ENCODE measurements at regions not wholly inside any gene's neighbourhood (a gene's known extent, or its start where the extent isn't known, plus 50 kb on each side); places are given as distances from the start of the nearest gene placed in this dataset.
A peak's percentile ranks its signal among the peaks of the same experiment; 100 is the strongest.

DNA sequence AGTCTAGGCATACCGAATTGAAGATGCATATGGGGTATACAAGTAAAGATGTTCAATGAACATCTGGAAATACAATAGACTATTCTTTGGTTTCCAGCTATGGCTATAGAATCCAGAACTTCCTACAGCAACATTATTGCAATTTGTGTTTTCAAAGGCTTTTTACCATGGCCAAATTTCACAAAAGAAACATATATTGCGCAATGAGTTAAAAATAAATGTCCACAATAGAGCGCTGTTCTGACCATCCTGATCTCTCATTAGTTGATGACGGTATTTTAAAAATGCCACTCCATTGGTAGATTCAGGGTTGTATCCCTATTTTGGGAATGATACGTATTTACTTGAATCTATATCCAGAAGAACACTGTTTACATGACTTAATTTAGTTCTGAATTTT is 139.2 kb downstream of the LINC00632 start:
- DNase-seq = no peak

DNA sequence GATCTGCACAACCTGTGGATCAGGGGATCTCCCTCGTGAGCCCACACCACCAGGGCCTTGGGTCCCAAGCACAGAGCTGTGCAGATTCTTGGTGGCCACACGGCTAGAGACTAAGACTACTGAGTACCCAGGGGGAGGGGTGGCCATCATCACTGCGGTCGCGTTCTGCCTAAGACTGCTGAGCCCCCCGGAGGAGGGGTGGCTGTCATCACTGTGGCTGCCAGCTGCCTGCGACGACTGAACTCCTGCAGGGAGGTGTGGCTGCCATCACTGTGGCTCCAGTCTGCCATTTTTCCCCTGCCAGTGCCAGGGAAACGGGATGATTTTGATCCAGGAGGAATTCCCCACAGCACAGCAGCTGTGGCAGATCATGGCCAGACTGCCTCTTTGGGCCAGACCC is 141.7 kb upstream of the SPANXB1 start:
- DNase-seq = no peak

DNA sequence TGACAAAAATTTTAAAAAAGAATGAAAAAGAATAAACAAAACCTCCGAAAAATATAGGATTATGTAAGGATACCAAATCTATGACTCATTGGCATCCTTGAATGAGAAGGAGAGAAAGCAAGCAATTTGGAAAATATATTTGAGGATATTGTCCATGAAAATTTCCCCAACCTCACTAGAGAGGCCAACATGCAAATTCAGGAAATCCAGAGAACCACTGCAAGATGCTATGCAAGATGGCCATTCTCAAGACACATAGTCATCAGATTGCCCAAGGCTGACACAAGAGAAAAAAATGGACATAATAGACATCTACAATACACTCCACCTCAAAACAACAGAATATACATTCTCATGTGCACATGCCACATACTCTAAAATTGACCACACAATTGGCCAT is 135.9 kb upstream of the SPANXB1 start:
- DNase-seq = no peak

DNA sequence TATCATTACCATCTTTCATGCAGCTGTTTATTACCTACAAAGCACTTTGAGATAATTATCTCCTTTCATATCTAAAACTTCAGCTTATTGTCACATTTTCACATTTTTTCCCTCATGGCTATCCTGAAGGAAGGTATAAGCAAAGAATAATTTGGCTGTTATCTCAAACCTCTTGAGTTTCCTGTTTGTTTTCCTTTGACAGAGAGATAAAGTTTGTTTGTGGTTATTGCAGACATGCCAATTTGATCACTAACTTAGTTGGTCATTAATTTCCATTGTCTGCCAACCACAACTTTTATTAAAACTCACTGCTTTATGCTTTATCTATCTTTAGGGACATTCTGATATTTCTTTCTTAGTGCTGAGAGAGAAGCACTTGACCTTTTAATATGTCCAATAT is 89.8 kb upstream of the SPANXB1 start:
- no peak for DNase-seq

DNA sequence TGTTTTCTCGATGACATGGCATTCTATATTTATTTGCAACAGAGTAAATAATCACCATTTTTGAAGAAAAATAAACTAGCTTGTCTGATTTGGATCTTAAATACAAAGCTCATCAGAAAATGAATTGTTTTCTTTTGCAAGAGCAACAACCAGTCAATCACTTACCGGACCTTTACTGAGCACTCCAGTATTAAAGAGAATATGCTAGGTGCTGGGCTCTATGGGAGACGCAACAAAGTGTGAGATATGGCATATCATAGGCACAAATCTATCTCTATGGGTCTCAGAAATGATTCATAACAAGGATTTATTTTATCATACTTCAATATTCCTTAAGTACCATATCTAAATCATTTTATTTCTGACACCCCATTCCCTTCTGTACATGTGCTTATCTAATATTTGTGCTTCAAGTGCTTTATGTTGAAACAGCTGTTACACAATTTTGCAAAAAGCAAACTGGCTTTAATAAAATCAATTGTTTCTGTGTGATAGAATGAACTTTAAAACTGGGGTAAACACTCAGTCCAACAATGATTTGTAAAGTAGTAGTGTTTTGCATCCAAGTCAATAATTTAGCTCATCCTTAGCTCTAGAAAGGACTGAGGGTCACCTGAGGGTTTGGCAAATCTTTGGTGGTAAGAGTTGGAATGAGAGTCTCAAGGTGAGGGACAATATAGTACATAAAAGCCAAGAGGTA is 88.4 kb upstream of the SPANXB1 start:
- DNase-seq = no peak

DNA sequence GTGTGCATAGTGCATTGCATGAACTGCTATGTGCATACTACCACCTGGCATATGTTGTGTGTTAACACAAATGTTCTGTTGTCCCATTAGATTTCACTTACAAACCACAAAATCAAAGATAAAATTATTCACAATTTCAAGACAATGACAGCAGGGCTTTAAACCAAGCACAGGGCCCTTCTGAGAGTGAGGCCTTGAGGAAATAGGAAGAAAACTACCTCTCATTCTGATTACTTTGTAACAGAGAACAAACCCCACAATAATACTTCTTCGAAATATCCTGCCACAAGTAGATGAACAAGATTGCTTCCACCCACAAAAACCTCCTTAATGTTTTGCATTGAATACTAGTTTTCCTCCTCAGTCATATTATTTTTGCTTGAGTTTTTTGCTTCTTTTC is 85.5 kb upstream of the SPANXB1 start:
- no peak for DNase-seq

DNA sequence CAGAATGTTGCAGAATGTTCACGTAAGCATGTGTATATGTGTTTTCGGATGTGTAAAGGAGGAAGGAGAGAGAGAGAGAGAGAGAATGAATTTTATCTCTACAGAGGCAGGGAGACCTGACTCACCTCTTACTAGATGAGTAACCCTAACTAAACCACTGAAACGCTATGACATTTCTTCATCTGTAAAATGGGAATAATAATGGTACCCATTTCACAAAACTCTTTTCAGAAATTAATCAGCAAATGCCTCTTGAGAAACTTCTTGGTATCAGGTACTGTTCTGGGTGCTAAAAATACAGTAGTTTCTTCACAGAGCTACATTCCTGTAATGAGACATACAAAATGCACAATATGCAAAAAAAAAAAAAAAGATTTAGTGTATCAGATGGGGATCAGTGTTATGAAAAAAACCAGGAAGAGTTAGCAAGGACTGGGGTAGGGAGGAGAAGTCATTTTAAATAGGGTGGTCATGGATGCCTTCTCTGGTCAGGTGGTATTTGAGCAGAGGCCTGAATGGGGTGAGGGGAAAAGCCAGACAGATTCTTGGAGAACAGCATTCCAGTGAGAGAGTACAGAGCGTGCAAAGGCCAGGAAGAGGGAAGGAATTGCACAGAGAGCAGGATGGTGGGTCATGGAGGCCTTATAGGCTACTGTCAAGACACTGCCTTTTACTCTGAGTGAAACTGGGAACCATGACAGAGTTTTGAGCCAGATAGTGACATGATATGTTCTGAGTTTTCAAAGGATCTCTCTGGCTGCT is 84.9 kb upstream of the SPANXB1 start:
- DNase-seq = no peak

DNA sequence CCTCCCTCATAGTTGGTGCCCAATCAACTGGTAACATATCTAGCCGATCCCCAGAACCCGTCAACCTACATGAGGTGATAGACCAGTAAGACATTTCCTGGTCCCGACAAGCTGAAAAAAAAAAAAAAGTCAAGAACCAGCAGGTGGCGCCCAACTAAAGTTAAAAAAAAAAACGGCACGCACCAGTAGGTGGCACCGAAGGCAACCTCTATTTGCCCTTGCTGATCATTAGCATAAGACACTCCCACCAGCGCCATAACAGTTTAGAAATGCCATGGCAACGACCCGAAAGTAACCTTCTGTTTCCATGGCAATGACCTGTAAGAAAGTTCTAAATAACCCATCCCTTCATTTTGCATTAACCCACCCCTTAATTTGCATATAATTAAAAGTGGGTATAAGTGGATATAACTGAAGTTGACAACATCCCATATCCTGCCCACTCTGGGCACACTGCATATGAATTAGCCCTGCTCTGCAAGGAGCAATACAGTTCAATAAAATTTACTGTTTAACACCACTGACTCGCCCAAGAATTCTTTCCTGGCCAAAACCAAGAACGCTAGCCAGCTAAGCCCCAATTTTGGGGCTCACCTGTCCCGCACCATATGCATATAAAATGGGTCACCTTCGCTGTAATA is 83.9 kb upstream of the SPANXB1 start:
- DNase-seq = peak; percentile 57

DNA sequence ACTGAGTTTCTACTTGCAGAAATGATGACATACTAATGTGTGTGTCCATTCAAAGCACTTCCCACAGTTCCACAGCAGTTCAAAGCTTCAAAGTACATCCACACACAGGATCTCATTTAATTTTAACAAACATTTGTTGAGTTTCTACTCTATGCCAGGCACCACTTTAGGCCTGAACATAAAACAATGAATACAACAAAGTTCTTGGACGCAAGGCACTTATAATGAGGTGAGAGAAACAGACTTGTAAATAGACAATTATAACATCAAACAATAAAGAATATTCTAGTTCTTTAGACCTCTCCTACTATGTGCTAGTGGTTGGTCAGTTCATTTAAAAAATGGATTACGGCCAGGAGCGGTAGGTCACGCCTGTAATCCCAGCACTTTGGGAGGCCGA is 82.0 kb upstream of the SPANXB1 start:
- DNase-seq = no peak

DNA sequence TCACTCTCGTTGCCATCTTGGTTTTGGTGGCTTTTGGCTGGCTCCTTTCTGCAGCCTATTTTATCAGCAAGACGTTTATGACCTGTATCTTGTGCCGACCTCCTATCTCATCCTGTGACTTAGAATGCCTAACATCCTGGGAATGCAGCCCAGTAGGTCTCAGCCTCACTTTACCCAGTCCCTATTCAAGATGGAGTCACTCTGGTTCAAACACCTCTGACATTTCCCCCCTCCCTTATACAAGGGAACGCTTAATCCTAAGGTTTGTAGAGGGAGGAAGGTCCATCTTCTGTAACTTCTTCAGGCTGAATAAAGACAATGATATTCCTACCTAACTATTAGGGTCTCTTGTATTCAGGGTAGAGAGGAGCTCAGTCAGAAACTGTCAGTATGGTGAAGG is 79.3 kb upstream of the SPANXB1 start:
- DNase-seq = no peak

DNA sequence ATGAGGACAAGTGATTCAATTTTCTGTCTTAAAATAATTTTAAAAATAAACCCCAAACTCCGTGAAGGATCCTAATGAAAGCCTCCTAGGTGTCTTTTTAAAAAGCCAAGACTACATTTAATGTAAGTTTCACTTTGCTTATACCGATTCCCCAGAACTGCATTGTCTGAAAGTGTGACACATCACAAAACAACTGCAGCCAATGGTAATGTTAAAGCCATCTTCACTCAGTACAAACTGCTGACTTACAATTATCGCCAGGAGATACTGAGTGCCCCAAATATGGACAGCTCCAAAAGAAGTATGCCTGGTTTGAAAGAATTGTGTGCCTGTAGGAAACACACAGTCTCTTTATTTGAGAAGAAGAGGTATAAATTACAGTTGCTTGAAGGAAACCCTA is 73.7 kb upstream of the SPANXB1 start:
- DNase-seq = no peak

DNA sequence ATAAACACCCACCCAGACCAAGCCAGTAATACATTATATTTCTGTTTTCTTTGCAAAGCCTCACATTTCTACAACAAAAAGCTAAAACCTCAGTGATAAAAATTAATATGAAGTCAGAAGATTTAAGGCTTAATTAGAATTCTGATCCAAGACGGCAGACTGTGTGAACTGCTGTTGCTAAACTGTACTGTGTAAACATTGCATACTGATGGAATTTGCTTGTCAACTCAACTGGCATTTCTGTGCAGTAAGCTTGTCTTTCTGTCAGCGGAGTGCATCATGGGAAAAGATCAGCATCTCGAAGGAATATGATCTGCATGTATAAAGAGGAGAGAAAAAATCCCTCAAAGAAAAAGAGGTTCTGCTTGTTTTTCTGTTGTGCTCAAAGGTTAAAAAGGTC is 69.4 kb upstream of the SPANXB1 start:
- DNase-seq = no peak

DNA sequence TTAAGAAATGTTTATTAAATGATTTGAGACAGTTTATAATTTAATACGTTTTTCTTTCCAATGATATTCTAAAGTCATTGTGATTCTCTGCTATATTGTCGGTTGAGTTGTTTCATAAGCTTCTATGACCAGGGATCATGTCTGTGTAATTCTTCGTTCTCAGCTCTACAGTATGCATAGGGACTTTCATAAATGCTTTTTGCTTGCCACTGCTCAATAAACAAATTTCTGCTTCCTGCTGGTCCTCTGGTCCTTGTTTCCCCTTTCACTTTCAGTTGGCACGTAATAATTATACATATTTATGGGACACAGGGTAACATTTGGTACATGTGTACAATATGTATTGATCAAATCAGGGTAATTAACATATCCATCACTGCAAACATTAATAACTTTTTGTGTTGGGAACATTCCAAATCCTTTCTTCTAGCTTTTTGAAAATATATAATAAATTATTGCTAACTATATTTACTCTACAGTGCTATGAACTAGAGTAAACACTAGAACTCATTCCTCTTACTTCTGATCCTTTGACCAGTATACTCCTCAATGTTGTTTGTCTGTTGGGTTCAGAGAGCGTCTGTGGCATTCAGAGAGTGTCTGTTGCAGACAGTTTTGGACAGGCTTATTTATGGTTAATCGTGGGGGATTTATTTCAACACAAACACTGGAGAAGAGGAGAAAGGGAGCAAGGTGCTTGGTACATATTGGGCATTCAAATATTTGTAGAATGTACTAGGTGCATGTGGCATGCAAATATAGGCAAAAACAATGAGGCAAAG is 68.3 kb upstream of the SPANXB1 start:
- no peak for DNase-seq

DNA sequence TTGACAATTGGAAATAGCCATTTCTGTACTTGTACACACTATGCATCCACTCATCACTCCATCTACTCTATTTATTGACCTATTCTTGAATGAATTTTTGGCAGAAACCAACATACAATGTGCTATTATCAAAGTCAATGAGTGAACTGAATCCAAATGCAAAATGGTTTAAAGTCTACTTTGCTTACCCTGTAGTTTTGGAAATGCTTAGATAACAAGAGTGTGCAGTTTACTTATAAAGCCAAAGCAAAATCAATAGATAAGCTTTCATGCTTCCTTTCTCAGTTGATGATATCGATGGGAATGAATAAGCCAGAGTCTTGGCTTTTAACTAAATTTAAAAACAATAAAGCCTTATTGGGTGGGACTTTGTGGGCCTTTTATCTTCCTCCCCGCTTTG is 58.9 kb upstream of the SPANXB1 start:
- DNase-seq = no peak

DNA sequence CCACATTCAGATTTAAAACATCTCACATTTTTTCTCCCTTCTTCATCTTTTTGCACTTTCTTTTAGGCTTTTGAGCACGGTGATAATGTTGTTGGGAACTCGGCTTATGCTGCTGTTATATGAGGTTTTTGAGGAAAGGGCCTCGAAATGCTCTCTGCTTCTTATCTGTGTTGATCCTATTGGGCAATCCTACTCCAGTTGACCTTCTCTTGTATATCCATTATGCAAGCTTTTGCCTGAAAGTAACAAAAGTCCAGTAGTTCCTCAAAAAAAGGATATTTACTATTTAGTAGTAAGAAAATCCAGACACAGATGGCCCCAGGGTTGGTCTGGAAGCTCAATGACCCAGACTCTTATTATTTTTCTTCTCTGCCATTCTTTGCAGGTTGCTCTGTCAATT is 57.7 kb upstream of the SPANXB1 start:
- no peak for DNase-seq

DNA sequence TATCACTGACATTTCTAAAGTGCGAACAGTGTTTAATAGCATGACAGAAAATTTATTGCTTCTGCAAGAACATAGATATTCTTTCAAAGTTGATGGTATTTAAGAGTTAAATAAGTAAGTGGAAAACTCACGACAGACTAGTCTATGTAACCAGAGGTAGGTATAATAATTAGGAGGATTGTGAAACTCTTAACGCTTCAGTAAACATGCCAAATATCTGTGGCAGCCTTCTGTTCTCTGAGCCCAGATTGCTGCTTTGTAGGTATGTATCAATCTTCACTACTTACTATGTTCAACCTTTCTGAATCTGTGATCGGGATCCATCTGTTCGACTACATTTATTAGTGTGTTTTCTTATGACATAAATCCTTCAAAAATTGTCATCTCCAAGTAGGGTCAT is 53.6 kb upstream of the SPANXB1 start:
- no peak for DNase-seq

DNA sequence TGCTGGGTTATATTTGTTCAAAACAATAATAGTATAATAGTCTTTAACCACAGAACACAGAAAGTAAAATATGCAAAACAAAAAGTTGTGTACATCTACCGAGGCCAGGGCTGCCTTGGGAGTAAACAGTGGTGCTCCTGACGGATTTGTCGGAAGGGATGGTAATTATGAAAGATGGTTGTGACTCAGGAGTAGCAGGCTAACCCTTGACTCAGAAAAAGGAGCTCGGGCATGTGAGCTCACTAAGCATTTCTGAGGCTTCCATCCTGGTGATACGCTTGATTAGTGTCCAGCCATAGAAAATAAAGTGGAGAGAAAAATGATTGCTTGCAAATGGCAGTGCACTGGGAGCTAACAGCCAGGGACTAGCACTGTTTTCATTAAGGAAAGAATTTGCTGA is 53.2 kb upstream of the SPANXB1 start:
- no peak for DNase-seq

Measured in fibroblast of skin of scalp (primary cell).